ENCODE measurements at regions not wholly inside any gene's neighbourhood (a gene's known extent, or its start where the extent isn't known, plus 50 kb on each side); places are given as distances from the start of the nearest gene placed in this dataset.

DNA sequence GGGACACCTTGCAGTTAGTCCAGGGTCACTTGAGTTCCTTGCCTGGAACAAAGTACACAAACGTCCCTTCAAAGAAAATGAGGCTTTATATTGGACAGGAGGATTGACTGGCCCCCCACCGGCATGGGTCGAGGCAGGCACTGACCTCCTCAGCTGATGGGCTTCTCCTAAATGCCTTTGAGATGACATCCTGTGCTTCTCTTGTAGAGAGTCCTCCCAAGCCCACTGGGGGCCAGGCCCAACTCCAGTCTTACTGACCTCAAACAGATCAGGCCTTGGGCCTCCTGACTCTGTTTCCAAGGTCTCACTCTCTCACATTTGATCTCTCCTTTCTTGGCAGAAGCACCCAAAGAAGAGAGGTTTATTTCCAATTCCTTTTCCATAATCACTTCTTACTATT, 516.1 kb downstream of the MCTP2 start:
- no peak for TF ChIP-seq CTCF (IDR thresholded peaks at IDR 0.05; ENCODE audit: borderline replicate concordance, extremely low read depth, low read length, poor library complexity, severe bottlenecking)
- TF ChIP-seq EZH2 (IDR thresholded peaks at IDR 0.05; ENCODE audit: borderline replicate concordance, low read depth, low read length, severe bottlenecking): no peak
